Vagina (tissue), 2 donors: ENCODE measurements at regions not wholly inside any gene's neighbourhood (a gene's known extent, or its start where the extent isn't known, plus 50 kb on each side); places are given as distances from the start of the nearest gene placed in this dataset.

Source experiments
- POLR2A ChIP-seq, 2 donors: fragments of 450-650 bp; IDR thresholded peaks; one replicate each; pipeline ENCODE4 v1.6.1; 2017; ENCODE audit warnings: antibody characterized with exemption in 2 of 2, mild to moderate bottlenecking in 2 of 2, moderate library complexity in 2 of 2
- TF ChIP-seq, protein P1 (sequence below), 3 experiments: fragments of 450-650 bp in 2 of 3; fragments of 200-600 bp in 1 of 3; sonication (generic) in 1 of 3; IDR thresholded peaks; one replicate each; pipeline ENCODE4 v1.5.1; 2017 to 2019; ENCODE audit warnings: antibody characterized with exemption in 3 of 3, mild to moderate bottlenecking in 2 of 3, moderate library complexity in 2 of 3

DNA sequence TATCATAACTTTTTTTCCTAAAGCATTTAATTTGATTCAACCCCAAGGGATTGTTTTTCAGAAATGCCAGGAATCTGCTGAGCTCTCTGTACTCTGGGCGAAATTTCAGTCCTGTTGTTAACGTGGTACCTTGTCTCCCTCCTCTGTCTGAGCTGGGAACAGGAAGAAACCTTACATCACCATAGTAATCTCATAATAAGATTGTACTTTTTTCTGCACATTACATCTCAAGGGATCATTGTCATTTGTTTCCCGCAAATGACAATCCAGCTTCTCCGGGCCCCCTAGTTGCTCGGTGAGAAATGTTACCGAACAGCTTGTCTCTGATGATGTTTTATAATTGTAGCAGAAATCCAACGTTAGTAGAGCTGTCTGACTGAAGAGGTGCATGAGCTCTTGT, 152.7 kb upstream of the ERCC4 start:
- TF ChIP-seq, protein P1, sequence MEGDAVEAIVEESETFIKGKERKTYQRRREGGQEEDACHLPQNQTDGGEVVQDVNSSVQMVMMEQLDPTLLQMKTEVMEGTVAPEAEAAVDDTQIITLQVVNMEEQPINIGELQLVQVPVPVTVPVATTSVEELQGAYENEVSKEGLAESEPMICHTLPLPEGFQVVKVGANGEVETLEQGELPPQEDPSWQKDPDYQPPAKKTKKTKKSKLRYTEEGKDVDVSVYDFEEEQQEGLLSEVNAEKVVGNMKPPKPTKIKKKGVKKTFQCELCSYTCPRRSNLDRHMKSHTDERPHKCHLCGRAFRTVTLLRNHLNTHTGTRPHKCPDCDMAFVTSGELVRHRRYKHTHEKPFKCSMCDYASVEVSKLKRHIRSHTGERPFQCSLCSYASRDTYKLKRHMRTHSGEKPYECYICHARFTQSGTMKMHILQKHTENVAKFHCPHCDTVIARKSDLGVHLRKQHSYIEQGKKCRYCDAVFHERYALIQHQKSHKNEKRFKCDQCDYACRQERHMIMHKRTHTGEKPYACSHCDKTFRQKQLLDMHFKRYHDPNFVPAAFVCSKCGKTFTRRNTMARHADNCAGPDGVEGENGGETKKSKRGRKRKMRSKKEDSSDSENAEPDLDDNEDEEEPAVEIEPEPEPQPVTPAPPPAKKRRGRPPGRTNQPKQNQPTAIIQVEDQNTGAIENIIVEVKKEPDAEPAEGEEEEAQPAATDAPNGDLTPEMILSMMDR (IDR thresholded peaks at IDR 0.05): no peak
- TF ChIP-seq POLR2A (IDR thresholded peaks at IDR 0.05): no peak
